ENCODE measurements at regions not wholly inside any gene's neighbourhood (a gene's known extent, or its start where the extent isn't known, plus 50 kb on each side); places are given as distances from the start of the nearest gene placed in this dataset.

DNA sequence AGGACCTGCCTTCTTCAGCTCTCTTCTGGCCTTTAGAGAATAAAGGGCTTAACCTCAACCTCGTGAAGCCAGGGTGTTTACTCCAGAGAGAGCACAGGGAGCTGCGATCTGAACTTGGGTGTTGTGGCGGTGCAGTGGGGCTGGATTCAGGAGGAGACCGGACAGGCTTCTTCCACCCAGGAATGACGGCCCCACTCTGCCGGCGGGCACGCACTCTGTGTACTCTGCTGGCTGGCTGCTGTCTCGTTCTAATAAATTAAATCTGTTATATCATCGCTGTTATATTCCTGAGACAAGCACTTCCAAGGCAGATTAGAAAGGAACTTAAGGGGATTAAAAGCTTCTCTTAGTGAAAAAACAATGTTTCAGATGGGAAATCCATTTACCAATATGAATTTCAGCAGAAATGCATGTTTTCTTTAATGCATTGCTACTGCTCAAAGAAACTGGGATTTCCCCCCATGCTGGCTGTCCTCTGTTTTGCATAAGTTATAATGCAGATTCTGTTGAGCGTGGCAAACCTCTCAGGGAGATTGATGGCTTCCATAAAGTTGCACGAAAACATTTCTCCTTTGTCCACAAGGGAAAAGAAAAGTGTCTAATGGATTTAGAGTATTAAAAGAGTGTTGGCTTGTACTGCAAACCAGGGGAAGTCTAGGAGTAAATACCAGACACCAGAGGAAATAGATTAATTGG lies 168.6 kb upstream of the IRX3 start:
- H3K9ac ChIP-seq, result no peak overlapping the region
- H3K4me1 ChIP-seq, result no peaks in the 10 kb centered on the region
- no peak overlapping the region for H2AFZ ChIP-seq
- H3K9me3 ChIP-seq (ENCODE audit: control insufficient read depth, low read length), result no peaks in the 10 kb centered on the region
- H3K27me3 ChIP-seq (ENCODE audit: control insufficient read depth, insufficient read depth, low read length), result no peaks in the 10 kb centered on the region
- H3K79me2 ChIP-seq, result no peaks in the 10 kb centered on the region
- no peak overlapping the region for H3K27ac ChIP-seq
- TF ChIP-seq, protein P1, sequence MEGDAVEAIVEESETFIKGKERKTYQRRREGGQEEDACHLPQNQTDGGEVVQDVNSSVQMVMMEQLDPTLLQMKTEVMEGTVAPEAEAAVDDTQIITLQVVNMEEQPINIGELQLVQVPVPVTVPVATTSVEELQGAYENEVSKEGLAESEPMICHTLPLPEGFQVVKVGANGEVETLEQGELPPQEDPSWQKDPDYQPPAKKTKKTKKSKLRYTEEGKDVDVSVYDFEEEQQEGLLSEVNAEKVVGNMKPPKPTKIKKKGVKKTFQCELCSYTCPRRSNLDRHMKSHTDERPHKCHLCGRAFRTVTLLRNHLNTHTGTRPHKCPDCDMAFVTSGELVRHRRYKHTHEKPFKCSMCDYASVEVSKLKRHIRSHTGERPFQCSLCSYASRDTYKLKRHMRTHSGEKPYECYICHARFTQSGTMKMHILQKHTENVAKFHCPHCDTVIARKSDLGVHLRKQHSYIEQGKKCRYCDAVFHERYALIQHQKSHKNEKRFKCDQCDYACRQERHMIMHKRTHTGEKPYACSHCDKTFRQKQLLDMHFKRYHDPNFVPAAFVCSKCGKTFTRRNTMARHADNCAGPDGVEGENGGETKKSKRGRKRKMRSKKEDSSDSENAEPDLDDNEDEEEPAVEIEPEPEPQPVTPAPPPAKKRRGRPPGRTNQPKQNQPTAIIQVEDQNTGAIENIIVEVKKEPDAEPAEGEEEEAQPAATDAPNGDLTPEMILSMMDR (IDR thresholded peaks at IDR 0.05), result no peak
- no peaks in the 10 kb centered on the region for H3K36me3 ChIP-seq (ENCODE audit: control insufficient read depth, insufficient read depth, low read length)
- H3K4me2 ChIP-seq (ENCODE audit: low read length), result no peak overlapping the region
- no peak overlapping the region for H3K4me3 ChIP-seq (ENCODE audit: low read depth, low read length)

DNA sequence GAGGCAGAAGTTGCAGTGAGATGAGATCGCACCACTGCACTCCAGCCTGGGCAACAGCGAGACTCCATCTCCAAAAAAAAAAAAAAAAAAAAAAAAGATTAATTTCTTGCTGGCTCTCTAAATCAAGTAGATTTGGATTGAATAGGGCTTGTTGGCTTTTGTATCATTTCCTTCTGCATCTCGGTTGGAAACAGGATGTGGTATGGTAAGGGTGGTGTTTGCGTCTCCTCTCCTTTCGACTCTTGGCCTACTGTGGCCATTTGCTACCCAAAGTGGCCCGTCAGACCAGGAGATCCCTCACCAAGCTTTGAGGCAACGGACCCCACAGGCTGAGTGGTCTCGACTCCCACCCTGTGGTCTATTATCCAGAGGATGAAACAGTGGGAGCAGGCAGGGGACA lies 168.0 kb upstream of the IRX3 start:
- Histone ChIP-seq H3K79me2 (no peaks in the 10 kb centered on the region), H3K36me3 (ENCODE audit: control insufficient read depth, insufficient read depth, low read length) (no peaks in the 10 kb centered on the region), H3K9ac (no peak overlapping the region), H2AFZ (no peak overlapping the region), H3K4me2 (ENCODE audit: low read length) (no peak overlapping the region), H3K27me3 (ENCODE audit: control insufficient read depth, insufficient read depth, low read length) (no peaks in the 10 kb centered on the region), H3K27ac (no peak overlapping the region), H3K4me3 (ENCODE audit: low read depth, low read length) (no peak overlapping the region), H3K9me3 (ENCODE audit: control insufficient read depth, low read length) (no peaks in the 10 kb centered on the region), H3K4me1 (no peaks in the 10 kb centered on the region)
- TF ChIP-seq, protein P1 (IDR thresholded peaks at IDR 0.05), result no peak

DNA sequence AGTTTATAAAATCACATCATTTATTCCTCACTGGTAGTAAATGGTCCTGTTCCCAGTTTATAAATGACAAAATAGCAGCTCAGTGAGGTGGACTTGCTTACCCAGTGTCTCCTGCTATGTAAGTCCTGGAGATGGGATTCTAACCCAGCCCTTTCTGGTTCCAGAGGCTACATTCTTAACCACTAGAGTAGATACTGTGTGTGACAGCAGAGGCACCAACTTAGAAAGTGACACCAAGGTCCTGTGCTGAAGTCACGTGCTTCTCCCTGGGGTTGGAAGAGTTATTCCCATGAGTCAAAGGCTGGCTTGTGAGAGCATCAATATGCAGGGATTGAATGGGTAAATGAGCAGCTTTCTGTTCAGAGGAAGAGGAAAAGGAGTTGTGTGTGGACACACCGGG lies 167.3 kb upstream of the IRX3 start:
- TF ChIP-seq, protein P1 (IDR thresholded peaks at IDR 0.05), result no peak
- Histone ChIP-seq H3K9ac (no peak overlapping the region), H3K4me3 (ENCODE audit: low read depth, low read length) (no peak overlapping the region), H3K79me2 (no peaks in the 10 kb centered on the region), H3K36me3 (ENCODE audit: control insufficient read depth, insufficient read depth, low read length) (no peaks in the 10 kb centered on the region), H3K9me3 (ENCODE audit: control insufficient read depth, low read length) (no peaks in the 10 kb centered on the region), H3K4me2 (ENCODE audit: low read length) (no peak overlapping the region), H3K27ac (no peak overlapping the region), H3K27me3 (ENCODE audit: control insufficient read depth, insufficient read depth, low read length) (no peaks in the 10 kb centered on the region), H2AFZ (no peak overlapping the region), H3K4me1 (no peaks in the 10 kb centered on the region)

DNA sequence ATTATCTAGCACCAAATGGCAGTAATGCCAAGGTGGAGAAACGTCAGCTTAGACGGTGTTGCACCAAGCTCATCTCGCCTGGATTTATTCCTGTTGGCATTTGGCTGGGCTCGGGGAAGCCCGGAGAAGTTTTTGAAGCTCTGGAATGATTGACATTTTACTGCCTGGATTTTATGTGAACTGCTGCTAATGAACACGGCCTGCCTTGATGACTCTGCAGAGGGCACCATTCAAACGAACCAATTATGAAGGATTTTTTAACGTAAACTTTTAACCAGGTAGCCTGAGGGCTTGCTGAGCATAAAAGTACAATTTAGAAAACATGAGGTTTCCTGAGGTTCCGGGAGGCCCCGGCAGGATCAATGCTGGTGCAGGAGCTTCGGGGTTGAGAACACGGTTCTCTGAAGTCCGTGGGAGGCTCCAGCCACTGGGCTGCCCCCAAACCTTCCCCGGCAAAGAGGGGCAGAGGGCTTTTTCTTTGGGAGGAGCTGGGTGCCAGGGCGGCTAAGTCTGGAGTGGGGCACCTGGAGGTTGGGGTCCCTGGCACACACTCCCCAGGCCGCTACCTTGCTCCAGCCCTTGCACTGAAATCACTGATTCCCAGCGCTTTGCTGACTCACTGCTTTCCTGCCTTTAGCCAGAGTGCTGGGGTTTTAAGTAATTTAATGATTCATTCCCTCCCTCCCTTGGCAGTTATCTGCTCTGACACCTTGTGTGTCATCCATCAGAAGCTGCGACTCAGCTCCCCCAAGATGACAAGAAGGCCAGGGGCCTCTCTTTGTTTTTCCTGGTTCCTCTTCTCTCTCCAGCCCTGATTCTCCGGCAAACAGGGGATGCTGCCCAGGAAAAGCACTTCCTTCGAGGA lies 161.2 kb upstream of the IRX3 start:
- Histone ChIP-seq H3K27ac (no peak overlapping the region), H3K36me3 (ENCODE audit: control insufficient read depth, insufficient read depth, low read length) (no peaks in the 10 kb centered on the region), H3K4me1 (no peaks in the 10 kb centered on the region), H3K9ac (no peak overlapping the region), H3K4me3 (ENCODE audit: low read depth, low read length) (no peak overlapping the region), H3K79me2 (no peaks in the 10 kb centered on the region), H2AFZ (no peak overlapping the region), H3K9me3 (ENCODE audit: control insufficient read depth, low read length) (no peaks in the 10 kb centered on the region), H3K27me3 (ENCODE audit: control insufficient read depth, insufficient read depth, low read length) (no peaks in the 10 kb centered on the region), H3K4me2 (ENCODE audit: low read length) (no peak overlapping the region)
- TF ChIP-seq, protein P1 (IDR thresholded peaks at IDR 0.05), result no peak
